HuH-7.5 (cell line): ENCODE measurements at regions not wholly inside any gene's neighbourhood (a gene's known extent, or its start where the extent isn't known, plus 50 kb on each side); places are given as distances from the start of the nearest gene placed in this dataset.

ENCODE experiments used
- DNase-seq: peaks from one replicate; pipeline ENCODE4 v3.0.0; 2011; ENCODE audit warnings: low spot score

GRCh38 chr3:81439108-81439507 lies 322.3 kb downstream of the GBE1 start:
- no peak for DNase-seq

DNA sequence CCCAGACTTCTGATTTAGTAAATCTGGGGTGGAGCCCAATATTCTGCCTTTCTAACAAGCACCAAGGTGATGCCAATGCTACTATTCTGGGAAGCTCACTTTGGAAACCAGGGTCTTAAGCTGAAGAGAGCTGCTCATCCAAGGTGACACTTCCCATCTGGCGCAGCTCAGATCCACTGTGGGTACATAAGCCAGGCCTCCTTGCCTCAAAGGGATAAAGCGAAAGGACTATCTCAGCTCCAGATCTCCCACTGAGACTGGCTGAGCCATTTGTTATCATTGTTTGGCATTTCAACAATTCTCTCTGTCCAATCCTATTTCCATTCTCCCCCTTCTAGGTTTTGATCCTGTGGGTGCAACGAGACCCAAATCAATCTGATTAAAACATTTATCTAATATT lies 323.8 kb downstream of the GBE1 start:
- no peak for DNase-seq

DNA sequence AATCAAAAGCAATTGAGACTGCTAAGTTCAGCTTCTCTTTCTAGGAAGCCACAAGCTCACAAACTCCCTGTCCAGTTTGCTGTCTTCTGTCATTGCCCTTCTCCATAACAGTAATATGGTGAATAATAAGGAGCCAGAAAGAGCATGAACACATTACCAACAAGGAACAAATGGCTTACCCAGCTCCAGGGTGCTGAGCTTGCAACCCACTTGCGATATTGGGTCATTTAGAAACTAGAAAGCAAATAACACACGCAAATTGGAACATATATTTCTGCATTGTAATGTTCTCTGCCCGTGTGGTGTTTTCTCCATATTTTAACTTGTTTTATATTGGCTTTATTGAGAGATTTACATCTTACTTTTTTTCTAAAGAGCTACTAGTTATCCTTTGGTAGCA lies 325.3 kb downstream of the GBE1 start:
- no peak for DNase-seq

DNA sequence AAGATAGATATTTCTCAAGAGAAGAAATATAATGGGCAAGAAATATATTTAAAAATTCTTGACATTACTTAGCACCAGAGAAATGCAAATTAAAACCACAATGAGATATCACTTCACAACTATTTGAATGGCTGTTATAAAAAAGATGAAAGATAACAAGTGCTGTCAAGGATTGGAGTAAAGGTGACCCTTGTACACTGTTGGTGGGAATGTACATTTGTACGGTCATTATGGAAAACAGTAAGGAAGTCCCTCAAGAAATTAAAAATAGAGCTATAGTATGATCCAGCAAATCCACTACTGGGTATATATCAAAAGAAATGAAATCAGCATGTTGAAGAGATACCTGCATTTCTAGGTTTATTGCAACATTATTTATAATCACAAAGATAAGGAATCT lies 326.4 kb downstream of the GBE1 start:
- no peak for DNase-seq

DNA sequence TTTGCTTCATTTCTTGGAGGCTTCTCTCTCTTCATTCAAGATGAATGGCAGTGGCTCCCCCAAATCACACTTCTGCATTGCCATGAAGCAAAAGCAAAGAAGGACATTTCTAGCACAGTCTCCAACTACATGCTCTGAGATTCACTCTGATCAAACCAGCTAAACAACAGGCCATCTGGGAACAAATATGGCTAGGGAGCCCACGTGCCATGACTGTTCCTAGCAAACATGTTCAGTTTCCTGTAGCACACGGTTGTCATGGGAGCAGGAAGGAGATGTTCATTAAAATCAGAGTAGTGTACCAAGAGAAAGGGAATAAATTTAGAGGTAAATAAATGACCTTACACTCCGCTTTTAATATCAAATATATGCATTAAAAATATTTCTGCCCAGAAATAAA lies 327.3 kb downstream of the GBE1 start:
- DNase-seq, result no peak

DNA sequence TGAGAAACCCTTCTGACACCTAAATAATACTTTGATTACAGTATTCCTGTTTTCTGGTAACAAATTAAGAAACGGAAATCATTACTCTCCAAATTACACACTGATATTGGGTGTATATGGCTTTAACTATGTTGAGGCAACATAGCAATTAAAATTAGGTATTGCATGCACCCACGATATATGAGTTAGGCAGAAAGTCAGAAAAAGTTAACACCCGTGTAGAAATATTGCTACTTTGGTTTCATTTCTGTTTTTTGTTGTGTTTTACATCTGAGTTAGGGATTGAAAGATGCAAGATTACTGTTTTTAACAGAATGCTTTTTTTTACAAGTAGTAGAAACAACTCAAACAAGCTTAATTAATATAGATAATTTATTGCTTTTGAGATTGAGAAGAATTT lies 327.8 kb downstream of the GBE1 start:
- DNase-seq, result no peak

DNA sequence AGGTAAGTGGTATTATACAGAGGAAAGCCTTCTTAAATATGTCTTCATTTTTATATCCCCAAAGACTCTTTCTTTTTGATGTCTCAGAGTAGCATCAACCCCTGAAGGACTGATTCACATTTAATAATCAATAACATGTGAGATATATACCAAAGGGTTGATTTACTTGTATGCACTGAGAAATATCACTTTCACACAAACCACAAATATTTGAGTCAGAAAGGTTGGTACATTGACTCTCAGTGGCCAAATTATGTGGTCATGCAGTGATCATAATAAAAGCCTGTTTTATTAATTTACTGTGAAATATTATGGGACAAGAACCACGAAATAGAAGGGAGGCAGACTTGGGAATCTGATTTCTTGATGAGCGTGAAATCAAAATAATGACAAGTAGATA lies 329.0 kb downstream of the GBE1 start:
- no peak for DNase-seq

GRCh38 chr3:81426826-81427577 lies 334.4 kb downstream of the GBE1 start:
- DNase-seq, result no peak

- no peak for DNase-seq
Measured at GRCh38 chr3:81425198-81425868, 336.1 kb downstream of the GBE1 start.

GRCh38 chr3:81419228-81419627 lies 342.2 kb downstream of the GBE1 start:
- DNase-seq, result no peak

- no peak for DNase-seq
Measured at GRCh38 chr3:81416812-81417211, 344.6 kb downstream of the GBE1 start.

- no peak for DNase-seq
Measured at GRCh38 chr3:81406318-81406717, 355.1 kb downstream of the GBE1 start.

DNA sequence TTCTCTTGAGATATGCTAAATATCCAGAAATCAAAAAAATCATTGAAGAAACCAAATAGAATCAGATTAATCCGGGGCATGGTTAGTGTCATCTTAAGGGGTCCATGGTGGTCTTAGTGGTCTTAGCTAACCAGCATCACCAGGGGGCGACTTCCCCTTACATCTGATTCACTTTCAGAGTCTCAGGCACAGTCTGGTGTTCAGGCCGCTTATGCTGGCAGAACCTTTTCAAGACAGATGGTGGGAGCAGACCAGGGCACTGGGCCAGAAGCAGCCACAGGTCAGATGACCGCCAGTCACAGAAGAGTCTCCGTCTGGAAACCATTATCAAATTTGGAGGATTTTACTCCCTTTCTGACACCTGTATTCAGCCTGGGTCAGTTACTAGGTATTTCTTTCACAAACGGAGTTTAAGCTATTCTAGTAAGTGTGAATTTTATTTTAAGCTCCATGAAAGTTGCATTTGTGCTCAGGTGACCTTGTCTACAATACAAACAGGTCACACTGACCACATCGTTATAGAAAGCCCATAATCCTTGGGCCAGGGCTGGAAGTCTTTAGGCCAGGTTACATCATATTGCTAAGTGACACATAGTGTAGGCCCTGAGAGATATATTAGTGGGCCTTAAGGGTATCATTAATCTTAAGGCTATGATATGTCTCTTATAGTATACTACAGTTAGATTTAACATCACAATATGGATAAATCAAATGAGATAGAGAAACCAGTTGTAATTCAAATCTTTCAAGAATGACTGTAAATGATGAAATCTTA lies 365.5 kb downstream of the GBE1 start:
- no peak for DNase-seq

DNA sequence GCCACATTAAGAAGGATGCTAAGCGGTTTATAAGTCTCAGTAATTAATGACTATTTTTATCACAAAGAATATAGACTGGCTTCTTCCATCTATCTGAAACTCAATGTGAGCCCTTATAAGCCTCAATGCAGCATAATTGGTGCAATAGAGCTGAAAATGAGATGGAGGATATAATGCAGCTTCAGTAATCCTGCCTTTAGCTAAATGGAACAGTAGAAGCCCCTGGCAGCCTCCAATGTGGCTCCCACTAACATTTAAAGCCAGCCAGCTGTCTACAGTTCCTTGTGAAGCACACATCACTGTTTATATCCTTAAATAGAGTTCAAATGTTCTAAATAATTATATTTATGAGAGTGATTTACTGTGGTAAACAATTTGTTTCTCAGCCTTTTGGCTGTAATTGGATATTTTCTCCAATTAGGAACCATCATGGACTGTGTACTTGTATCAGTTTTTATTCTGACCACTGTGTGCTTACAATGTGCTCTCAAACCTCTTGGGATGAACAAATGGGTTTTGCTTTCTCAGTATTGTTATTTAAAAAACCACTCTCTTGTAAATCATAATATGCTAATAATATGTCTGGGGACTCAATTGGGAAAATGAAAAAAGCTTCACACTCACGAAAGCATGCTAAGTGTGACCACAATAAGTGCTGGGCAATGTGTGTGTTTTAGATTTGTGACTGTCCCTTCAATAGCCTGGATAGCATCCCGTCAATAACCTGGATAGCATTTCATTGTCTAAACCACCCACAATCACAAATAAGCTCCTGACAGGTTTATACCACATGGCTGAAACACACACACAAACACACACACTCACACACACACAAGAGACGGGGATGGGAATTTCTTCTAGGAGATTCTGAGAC lies 366.6 kb downstream of the GBE1 start:
- no peak for DNase-seq

DNA sequence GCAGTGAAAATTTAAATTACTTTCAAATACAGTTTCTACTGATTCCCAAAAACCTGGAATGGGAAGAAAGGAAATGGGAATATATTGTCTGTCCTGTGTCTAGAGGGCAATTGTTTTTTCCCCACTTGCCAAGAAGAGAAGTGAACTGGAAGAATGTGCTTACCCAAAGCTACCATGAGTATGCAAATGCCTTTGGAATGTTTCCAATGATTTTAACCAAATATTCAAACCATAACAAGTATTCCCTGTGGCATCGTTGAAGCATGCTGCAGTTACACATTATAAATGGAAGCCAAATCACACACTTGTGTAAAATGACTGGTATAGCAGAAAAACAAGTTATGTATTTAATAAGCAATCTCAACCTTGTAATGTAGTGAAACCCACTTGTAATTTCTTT lies 368.2 kb downstream of the GBE1 start:
- DNase-seq, result no peak

DNA sequence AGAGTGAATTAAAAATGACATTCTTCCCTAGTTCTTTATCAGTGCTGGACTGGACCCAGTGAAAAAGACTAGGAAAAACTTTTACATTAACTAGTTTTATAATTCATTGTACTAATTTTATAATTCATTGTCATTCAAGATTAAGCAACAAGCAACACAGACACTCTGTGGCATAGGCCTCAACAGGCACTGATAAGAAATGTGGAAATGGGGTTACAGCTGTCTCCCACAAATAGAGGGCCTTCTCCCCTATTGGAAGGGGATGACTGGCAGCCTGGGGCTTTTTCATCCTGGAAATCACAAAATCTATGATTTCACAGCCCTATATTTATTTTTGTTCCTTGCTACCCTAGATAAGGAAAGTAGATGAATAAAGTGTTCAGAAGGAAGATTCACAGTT lies 370.6 kb downstream of the GBE1 start:
- DNase-seq, result no peak

- DNase-seq, result no peak
Measured at GRCh38 chr3:81388191-81388590, 373.3 kb downstream of the GBE1 start.

DNA sequence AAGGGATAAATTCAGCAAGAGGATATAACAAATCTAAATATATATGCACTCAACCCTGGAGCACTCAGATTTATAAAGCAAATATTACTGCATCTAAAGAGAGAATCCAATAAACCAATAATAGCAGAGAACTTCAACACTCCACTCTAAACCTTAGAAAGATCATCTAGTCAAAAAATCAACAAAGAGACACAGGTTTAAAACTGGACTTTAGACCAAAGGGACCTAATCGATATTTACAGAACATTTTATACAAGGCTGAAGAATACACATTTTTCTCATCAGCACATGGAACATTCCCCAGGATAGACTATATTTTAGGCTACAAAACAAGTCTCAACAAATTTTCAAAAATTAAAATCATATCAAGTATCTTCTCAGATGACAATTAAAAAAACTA lies 379.0 kb downstream of the GBE1 start:
- DNase-seq, result peak; percentile 7

GRCh38 chr3:81380234-81380633 lies 381.2 kb downstream of the GBE1 start:
- DNase-seq, result no peak

- no peak for DNase-seq
Measured at GRCh38 chr3:81378552-81379293, 382.7 kb downstream of the GBE1 start.

DNA sequence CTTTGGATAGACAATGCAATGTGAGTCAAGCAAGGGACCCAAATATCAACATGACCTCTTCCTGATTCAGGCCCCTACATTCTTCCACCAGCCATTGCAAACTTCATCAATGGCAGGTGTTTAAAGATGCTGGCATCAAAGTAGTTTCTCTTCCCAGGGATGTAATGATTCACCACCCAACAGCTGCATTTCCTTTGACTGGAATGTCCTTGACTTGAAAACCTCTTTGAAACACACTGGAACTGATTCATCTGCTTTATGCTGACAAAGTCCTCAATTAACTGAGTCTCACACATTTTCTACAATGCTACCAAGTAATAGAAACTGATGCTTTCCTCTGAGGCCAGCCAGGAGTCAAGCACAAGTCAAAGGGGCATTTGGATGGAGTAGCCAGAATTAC lies 385.5 kb downstream of the GBE1 start:
- DNase-seq, result no peak
